ENCODE measurements at regions not wholly inside any gene's neighbourhood (a gene's known extent, or its start where the extent isn't known, plus 50 kb on each side); places are given as distances from the start of the nearest gene placed in this dataset.

GRCh38 chr9:85200726-85201404 lies 531.3 kb downstream of the NTRK2 start:
- Histone ChIP-seq H3K9ac (ENCODE audit: low read length) (no peak overlapping the region), H3F3A (ENCODE audit: insufficient read depth) (no peaks in the 10 kb centered on the region), H3K27me3 (ENCODE audit: low read length) (no peaks in the 10 kb centered on the region), H3K9me2 (replicated peaks; ENCODE audit: insufficient read depth, low read length) (no peaks in the 10 kb centered on the region), H4K20me1 (ENCODE audit: low read depth, low read length) (no peaks in the 10 kb centered on the region), H3K79me2 (ENCODE audit: insufficient read depth, low read length) (no peaks in the 10 kb centered on the region), H3K9me3 (ENCODE audit: insufficient read depth, low read length) (no peaks in the 10 kb centered on the region), H3K36me3 (ENCODE audit: low read length) (no peaks in the 10 kb centered on the region), H3K27ac (ENCODE audit: low read depth, low read length) (no peak overlapping the region), H3K4me2 (ENCODE audit: low read depth, low read length, poor library complexity, severe bottlenecking) (no peak overlapping the region), H2AFZ (ENCODE audit: low read depth, low read length, severe bottlenecking) (no peak overlapping the region), H3K4me3 (ENCODE audit: insufficient read depth, low read length, poor library complexity, severe bottlenecking) (no peak overlapping the region)
- TF ChIP-seq CTCF (IDR thresholded peaks at IDR 0.05; ENCODE audit: insufficient read depth, low read length, poor library complexity, severe bottlenecking) (no peak), EZH2phosphoT487 (conservative IDR thresholded peaks at IDR 0.05; ENCODE audit: low read length) (no peak)

- Histone ChIP-seq H3F3A (ENCODE audit: insufficient read depth) (no peaks in the 10 kb centered on the region), H4K20me1 (ENCODE audit: low read depth, low read length) (no peaks in the 10 kb centered on the region), H3K27me3 (ENCODE audit: low read length) (no peaks in the 10 kb centered on the region), H2AFZ (ENCODE audit: low read depth, low read length, severe bottlenecking) (no peak overlapping the region), H3K4me2 (ENCODE audit: low read depth, low read length, poor library complexity, severe bottlenecking) (no peak overlapping the region), H3K79me2 (ENCODE audit: insufficient read depth, low read length) (no peaks in the 10 kb centered on the region), H3K9me2 (replicated peaks; ENCODE audit: insufficient read depth, low read length) (no peaks in the 10 kb centered on the region), H3K4me3 (ENCODE audit: insufficient read depth, low read length, poor library complexity, severe bottlenecking) (no peak overlapping the region), H3K9ac (ENCODE audit: low read length) (no peak overlapping the region), H3K27ac (ENCODE audit: low read depth, low read length) (no peak overlapping the region), H3K9me3 (ENCODE audit: insufficient read depth, low read length) (no peaks in the 10 kb centered on the region), H3K36me3 (ENCODE audit: low read length) (no peaks in the 10 kb centered on the region)
- TF ChIP-seq EZH2phosphoT487 (conservative IDR thresholded peaks at IDR 0.05; ENCODE audit: low read length) (no peak), CTCF (IDR thresholded peaks at IDR 0.05; ENCODE audit: insufficient read depth, low read length, poor library complexity, severe bottlenecking) (no peak)
Measured at GRCh38 chr9:85199866-85200495, 530.5 kb downstream of the NTRK2 start.

- no peaks in the 10 kb centered on the region for H3K9me3 ChIP-seq (ENCODE audit: insufficient read depth, low read length)
- no peaks in the 10 kb centered on the region for H4K20me1 ChIP-seq (ENCODE audit: low read depth, low read length)
- no peak overlapping the region for H3K4me2 ChIP-seq (ENCODE audit: low read depth, low read length, poor library complexity, severe bottlenecking)
- H3K9me2 ChIP-seq (replicated peaks; ENCODE audit: insufficient read depth, low read length): no peaks in the 10 kb centered on the region
- no peaks in the 10 kb centered on the region for H3K27me3 ChIP-seq (ENCODE audit: low read length)
- no peak overlapping the region for H3K4me3 ChIP-seq (ENCODE audit: insufficient read depth, low read length, poor library complexity, severe bottlenecking)
- no peak overlapping the region for H3K27ac ChIP-seq (ENCODE audit: low read depth, low read length)
- H3F3A ChIP-seq (ENCODE audit: insufficient read depth): no peaks in the 10 kb centered on the region
- H3K79me2 ChIP-seq (ENCODE audit: insufficient read depth, low read length): no peaks in the 10 kb centered on the region
- TF ChIP-seq EZH2phosphoT487 (conservative IDR thresholded peaks at IDR 0.05; ENCODE audit: low read length) (no peak), CTCF (IDR thresholded peaks at IDR 0.05; ENCODE audit: insufficient read depth, low read length, poor library complexity, severe bottlenecking) (no peak)
- no peak overlapping the region for H3K9ac ChIP-seq (ENCODE audit: low read length)
- H2AFZ ChIP-seq (ENCODE audit: low read depth, low read length, severe bottlenecking): no peak overlapping the region
- H3K36me3 ChIP-seq (ENCODE audit: low read length): no peaks in the 10 kb centered on the region
Measured at GRCh38 chr9:85192750-85193149, 523.2 kb downstream of the NTRK2 start.
